Stimulated activated CD4-positive, alpha-beta T cell treated with anti-CD3 and anti-CD28 coated beads, Interleukin-1b, Interleukin-23, amount 100 ng/mL, for 48 hours (primary cell): ENCODE measurements at regions not wholly inside any gene's neighbourhood (a gene's known extent, or its start where the extent isn't known, plus 50 kb on each side); places are given as distances from the start of the nearest gene placed in this dataset.

Source experiments
- DNase-seq: peaks from one replicate; pipeline ENCODE4 v3.0.0-alpha.2; 2020

DNA sequence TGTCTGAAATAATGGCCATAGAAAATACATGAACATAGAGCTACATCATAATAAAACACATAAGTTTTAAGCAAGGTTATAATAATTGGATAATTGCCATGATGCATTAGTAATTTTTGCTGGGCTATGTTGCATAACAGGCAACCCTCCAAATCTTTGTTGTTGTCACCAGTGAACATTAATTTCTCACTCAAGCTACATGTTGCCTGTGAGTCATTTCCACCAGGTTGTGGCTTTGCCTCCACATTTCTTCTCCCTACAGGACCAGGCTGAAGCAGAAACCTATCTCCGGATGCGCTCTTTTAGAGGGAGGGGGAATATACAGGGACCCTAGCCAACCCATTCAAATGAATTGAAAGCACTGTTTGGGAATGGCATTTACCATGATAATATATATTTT, 347.7 kb downstream of the GABRG1 start:
- no peak for DNase-seq

GRCh38 chr4:45770958-45771357, 352.9 kb downstream of the GABRG1 start:
- no peak for DNase-seq

DNA sequence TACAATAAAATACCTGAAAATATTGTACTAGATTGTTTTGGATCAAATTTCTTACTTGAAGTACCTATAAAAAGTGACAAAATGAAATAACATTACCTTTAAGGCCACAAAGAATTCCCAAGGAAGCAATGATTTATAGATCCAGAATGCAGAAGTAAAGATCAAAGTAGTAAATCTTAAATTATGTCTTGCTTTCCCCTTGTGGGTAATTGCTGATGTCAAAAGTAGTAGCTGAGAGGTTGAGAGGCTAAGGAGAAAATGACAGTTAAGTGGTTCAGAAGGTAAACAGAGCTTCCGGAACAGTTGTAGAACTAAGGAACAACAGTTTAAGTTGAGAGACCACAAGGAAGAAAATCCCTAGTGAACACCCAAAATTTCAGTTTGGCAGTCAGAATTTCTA, 358.3 kb downstream of the GABRG1 start:
- no peak for DNase-seq

- DNase-seq, result no peak
Observed at GRCh38 chr4:45751877-45752530, 371.9 kb downstream of the GABRG1 start.

DNA sequence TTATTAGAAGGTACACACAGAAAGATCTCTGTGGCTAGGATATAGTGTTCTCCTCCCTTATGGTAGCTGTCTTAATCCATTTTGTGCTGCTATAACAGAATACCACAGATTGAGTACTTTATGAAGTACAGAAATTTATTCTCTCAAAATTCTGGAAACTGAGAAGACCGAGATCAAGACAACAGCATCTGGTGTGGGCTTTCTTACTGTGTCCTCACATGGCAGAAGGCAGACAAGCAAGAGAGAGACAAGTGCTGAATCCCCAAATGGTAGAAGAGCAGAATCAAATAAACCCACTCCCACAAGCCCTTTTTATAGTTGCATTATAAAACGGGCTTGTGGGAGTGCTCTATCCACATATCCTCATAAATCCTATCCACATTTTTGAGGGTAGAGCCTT, 373.1 kb downstream of the GABRG1 start:
- no peak for DNase-seq

DNA sequence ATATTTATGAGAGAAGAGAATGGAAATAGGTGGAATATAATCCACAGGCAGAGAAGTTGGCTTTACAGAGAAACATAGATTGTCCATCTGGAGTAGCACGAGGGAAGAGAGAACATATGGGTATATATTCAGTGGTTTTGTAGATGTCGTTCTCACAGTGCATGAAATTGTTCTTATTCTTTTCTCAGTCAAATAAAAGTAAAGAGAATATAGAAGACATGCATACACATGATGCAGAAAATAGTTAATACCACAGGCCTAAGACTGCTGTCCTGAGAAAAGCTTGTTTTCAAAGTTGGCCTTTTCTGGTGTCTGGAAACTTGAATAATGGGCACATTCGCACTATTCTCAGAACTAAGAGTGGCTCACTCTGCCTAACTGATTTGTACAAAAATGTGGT, 378.1 kb downstream of the GABRG1 start:
- DNase-seq, result no peak

DNA sequence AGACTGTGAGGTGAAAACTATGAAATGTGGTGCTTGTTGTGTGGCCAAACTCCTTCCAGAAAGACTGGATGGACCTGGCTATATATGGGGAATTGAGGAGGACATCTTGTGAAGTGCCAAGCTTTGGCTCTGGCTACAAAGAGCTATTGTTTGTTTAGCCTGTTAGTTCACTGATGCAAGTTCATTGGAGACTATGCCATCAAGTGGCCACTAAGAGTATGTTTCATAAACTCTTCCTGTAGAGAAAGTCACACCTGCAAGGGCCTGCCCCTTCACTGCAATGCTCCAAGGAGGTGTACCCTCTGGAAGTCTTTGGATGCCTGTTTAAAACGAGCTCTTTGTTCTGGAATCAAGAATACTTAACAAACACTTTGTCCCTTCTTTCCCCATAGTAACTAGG, 382.0 kb downstream of the GABRG1 start:
- no peak for DNase-seq

- no peak for DNase-seq
Observed at GRCh38 chr4:45732161-45732560, 391.7 kb downstream of the GABRG1 start.

- DNase-seq, result no peak
Observed at GRCh38 chr4:45716093-45716492, 407.8 kb downstream of the GABRG1 start.

GRCh38 chr4:45713996-45714395, 409.9 kb downstream of the GABRG1 start:
- no peak for DNase-seq

DNA sequence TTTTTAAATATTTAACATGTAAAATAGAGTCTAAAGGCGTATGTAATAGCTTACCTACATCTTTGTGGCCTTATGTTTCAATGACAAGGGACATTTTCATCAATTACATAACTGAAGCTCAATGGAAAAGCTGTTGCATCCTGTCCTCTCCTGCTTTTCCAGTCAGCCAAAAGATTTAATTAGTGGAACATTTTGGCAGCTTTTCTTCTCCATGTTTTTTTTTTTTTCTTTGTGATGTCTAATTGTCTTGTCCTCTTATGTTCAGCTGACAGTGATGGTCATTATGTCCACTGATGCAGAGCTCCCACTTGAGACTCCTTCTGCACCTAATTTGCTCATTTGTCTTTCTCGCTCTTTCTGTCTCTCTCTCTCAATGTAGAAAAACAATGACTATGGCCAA, 422.2 kb downstream of the GABRG1 start:
- DNase-seq, result no peak

DNA sequence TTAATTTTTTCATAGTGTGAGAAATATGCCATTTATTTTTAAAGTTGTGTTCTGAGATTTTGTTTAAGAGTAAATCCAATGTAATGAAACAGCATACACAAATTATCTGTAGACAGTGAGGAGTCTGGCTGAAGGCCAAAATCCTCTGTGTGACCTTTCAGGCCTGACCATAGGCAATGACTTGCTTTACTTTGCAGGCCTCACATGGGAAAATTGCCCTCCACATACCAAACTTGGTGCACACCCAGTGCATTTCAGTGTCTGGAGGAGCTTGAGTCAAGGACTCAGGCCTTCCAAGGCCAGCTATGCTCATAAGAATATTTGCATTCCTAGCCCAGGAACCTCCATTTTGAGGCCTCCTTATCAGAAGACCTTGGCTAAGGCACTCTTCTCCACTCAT, 430.1 kb downstream of the GABRG1 start:
- DNase-seq, result no peak

GRCh38 chr4:45692131-45692735, 431.6 kb downstream of the GABRG1 start:
- DNase-seq, result no peak

GRCh38 chr4:45688341-45688740, 435.5 kb downstream of the GABRG1 start:
- DNase-seq, result no peak

DNA sequence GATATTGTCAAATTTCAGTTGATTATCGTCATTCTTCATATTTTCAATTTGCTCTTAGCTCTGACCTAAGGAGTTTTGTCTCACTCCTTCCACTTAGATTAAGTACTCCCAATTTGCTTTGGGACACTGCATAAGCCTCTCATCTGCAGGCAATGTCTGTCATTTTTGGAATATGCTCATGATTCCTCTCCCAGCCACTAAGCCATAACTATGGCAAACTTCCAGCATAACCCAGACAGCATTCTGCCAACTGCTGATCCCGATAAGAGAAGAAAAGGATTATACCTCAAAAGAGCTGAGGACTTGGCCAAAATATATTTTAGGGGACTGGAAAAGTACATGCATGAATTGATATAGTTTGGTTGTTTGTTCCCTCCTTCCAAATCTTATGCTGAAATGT, 444.4 kb downstream of the GABRG1 start:
- DNase-seq, result no peak

DNA sequence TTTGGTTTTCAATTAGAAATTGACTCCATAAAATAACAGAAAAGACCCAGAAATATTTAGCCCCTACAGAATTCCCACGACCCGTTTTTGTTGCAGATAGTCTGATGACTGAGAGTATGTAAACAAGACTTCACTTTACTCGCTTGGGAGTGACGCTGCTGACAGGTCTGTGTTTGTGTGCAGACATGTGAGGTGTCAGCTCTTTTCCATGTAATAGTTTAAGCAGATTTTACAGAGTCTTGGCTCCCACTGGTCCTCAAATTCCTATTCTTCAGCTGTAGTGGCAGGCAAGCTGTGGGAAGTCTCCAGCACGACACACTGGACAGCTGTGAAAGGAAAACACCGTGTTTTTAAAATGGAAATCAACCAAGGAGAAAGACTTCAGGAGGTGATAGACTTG, 455.7 kb downstream of the GABRG1 start:
- no peak for DNase-seq

DNA sequence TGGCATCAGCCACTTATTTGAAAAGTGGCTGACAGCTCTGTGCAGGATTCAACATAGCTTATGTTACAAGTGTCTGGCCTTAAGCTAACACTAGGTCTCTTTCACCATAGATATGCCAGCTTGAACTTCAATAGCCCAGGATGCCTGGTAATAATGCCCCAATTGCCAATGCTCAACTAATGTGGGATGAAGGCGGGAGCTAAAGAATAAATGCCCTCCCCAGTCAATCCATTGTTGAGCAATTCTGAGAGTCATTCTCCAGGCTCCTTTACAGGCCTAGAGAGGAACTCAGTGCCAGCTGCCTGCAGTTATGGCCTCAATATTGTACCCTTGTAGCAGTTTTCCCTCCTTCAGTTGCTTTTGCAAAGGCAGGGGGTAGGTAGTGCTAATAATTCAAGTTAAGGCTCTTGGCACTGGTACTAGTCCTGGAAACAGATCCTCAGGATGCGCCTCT, 460.2 kb downstream of the GABRG1 start:
- no peak for DNase-seq

DNA sequence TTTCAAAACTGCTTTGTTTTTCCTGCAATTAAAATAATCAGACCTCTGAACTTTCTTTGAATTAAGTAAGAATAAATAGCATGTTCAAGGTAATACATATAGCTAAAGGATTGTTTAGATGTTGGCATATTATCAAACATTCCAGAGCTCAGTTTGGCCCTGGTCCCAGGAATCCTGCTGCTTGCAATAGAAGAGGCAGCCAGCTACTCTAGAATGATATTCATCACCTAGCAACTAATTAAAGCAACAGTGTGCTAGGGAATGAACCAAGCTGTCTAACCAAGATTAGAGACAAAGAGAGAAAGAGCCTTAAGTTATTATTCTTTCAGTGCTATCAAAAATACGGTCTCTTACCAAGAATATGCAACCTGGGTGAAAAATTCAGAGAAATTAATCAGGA, 460.9 kb downstream of the GABRG1 start:
- no peak for DNase-seq

DNA sequence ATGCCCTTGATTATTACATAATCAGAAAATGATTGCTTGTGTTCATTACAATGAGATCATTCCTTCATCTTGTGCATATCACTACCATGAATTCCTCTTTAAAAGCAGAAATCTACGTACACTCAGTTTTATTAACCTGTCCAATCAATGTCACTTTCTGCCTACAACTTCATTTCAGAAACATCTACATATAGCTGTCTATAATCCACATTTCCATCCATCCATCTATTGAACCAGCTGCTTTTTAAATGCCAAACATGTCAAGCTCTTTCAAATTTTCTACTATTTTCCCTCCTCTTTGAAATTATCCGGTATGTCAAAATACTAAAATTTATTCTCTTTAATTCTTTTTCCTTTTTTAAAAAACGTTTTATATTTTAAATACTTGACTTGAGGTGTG, 462.0 kb downstream of the GABRG1 start:
- DNase-seq, result no peak

- no peak for DNase-seq
Observed at GRCh38 chr4:45650545-45650944, 473.3 kb downstream of the GABRG1 start.

DNA sequence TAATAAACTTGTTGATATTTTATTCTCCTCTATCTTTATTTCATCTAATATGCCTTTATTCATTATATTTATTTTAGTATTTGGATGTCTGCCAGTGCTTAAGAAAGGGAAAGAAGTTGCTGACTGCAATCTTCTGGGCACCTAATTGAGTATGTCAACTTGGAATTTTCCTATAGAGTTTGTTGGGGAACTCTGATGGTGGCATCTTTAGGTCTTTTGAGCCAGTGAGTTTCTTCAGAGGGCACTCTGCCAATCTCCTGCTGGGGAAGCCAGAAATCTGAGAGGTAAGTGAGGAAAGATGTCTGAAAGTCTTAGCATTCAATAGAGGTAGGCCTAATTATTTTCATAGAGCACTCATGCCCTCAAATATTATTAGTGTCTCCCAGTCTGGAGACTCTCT, 475.0 kb downstream of the GABRG1 start:
- DNase-seq, result no peak

DNA sequence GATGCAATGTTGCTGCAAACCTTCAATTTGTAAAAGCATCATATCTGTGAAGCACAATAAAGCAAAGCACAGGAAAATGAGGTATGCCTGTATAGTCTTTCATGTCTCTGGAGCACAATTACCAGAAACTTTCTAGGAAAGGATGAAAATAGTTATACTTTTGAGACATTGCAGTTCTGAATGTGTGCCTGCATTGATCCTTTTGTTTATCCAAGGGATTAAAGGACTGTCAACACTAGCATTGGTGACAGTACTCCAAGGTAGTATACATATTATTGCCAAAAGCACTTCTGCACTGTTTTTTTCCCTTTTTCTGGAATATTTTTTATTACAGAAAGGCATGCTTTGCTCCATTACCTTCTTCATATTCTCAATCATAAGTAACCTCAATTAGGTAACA, 476.0 kb downstream of the GABRG1 start:
- DNase-seq, result no peak

GRCh38 chr4:45646885-45647590, 476.8 kb downstream of the GABRG1 start:
- no peak for DNase-seq

- DNase-seq, result no peak
Observed at GRCh38 chr4:45640281-45640680, 483.6 kb downstream of the GABRG1 start.

DNA sequence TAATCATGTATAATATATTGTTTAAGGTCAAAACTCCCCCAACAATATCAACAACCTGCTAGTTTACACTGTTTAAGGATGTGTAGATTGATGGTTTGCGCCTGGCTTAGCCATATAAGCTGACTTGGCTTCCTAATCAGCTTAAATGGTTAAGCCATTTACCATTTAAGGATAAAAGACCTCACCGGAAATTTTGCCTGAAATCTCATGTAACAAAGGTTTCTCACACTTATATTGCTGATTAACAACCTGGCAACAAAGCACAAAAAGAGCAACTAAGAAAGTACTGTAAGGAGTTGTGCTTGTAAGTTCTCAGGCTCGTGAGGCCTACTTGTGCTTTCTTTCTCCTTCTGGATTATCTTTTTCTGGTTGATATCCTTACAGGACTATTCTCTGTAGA, 485.2 kb downstream of the GABRG1 start:
- no peak for DNase-seq
